ENCODE measurements at regions not wholly inside any gene's neighbourhood (a gene's known extent, or its start where the extent isn't known, plus 50 kb on each side); places are given as distances from the start of the nearest gene placed in this dataset.
A peak's percentile ranks its signal among the peaks of the same experiment; 100 is the strongest.
"Not testable (repeated sequence)": the region's sequence is repeated elsewhere in the genome, so short reads cannot be mapped to it uniquely, and the experiment has no call there.

GRCh38 chr7:92917230-92917629 lies 80.9 kb upstream of the CDK6 start:
- DNase-seq (ENCODE audit: low read depth in 4 of 4, low spot score in 1 of 4) = no peak

GRCh38 chr7:92916770-92917224 lies 80.4 kb upstream of the CDK6 start:
- no peak for DNase-seq (ENCODE audit: low read depth in 4 of 4, low spot score in 1 of 4)

- no peak for DNase-seq (ENCODE audit: low read depth in 4 of 4, low spot score in 1 of 4)
Observed at GRCh38 chr7:92915348-92915747, 79.0 kb upstream of the CDK6 start.

GRCh38 chr7:92914645-92915044 lies 78.3 kb upstream of the CDK6 start:
- DNase-seq (ENCODE audit: low read depth in 4 of 4, low spot score in 1 of 4) = no peak

- DNase-seq (ENCODE audit: low read depth in 4 of 4, low spot score in 1 of 4) = no peak
Observed at GRCh38 chr7:92913849-92914248, 77.5 kb upstream of the CDK6 start.

- no peak for DNase-seq (ENCODE audit: low read depth in 4 of 4, low spot score in 1 of 4)
Observed at GRCh38 chr7:92910976-92911375, 74.6 kb upstream of the CDK6 start.

GRCh38 chr7:92909686-92910475 lies 73.5 kb upstream of the CDK6 start:
- no peak for DNase-seq (ENCODE audit: low read depth in 4 of 4, low spot score in 1 of 4)

GRCh38 chr7:92904244-92905131 lies 68.1 kb upstream of the CDK6 start:
- DNase-seq (ENCODE audit: low read depth in 4 of 4, low spot score in 1 of 4) = peak; percentile 59 to 83 (median 67)

GRCh38 chr7:92898798-92899197 lies 62.4 kb upstream of the CDK6 start:
- DNase-seq (ENCODE audit: low read depth in 4 of 4, low spot score in 1 of 4) = no peak

- not testable (repeated sequence) for DNase-seq (ENCODE audit: low read depth in 4 of 4, low spot score in 1 of 4)
Observed at GRCh38 chr7:92894857-92895256, 58.5 kb upstream of the CDK6 start.

GRCh38 chr7:92889081-92889480 lies 52.7 kb upstream of the CDK6 start:
- DNase-seq (ENCODE audit: low read depth in 4 of 4, low spot score in 1 of 4) = no peak

Measured in stimulated activated CD4-positive, alpha-beta T cell treated with anti-CD3 and anti-CD28 coated beads, Interleukin-1b, Interleukin-23, amount 100 ng/mL, for 24 hours (primary cell).